ENCODE measurements at regions not wholly inside any gene's neighbourhood (a gene's known extent, or its start where the extent isn't known, plus 50 kb on each side); places are given as distances from the start of the nearest gene placed in this dataset.

GRCh38 chr6:113647143-113647889 is 209.8 kb upstream of the MARCKS start:
- no peak for DNase-seq (ENCODE audit: low spot score)
- H3K27ac ChIP-seq, result no peak overlapping the region
- TF ChIP-seq CTCF (IDR thresholded peaks at IDR 0.05), result no peak

GRCh38 chr6:113648698-113649097 is 208.4 kb upstream of the MARCKS start:
- H3K4me3 ChIP-seq, result peak overlapping the region; percentile 46
- DNase-seq (ENCODE audit: low spot score), result no peak
- no peak overlapping the region for H3K27ac ChIP-seq
- no peak for TF ChIP-seq CTCF (IDR thresholded peaks at IDR 0.05)

More at GRCh38 chr6:113647143-113647889, 209.8 kb upstream of the MARCKS start:
- no peak overlapping the region for H3K4me3 ChIP-seq

- Histone ChIP-seq H3K27ac (no peak overlapping the region), H3K4me3 (peak overlapping the region; percentile 46)
- DNase-seq (ENCODE audit: low spot score), result no peak
- no peak for TF ChIP-seq CTCF (IDR thresholded peaks at IDR 0.05)
These were observed 207.9 kb upstream of the MARCKS start for GRCh38 chr6:113649276-113649675.

- Histone ChIP-seq H3K4me3 (no peak overlapping the region), H3K27ac (no peak overlapping the region)
- DNase-seq (ENCODE audit: low spot score), result no peak
- no peak for TF ChIP-seq CTCF (IDR thresholded peaks at IDR 0.05)
These were observed 207.1 kb upstream of the MARCKS start for GRCh38 chr6:113649880-113650609.

- Histone ChIP-seq H3K27ac (no peak overlapping the region), H3K4me3 (no peak overlapping the region)
- DNase-seq (ENCODE audit: low spot score), result no peak
- TF ChIP-seq CTCF (IDR thresholded peaks at IDR 0.05), result no peak
These were observed 206.6 kb upstream of the MARCKS start for GRCh38 chr6:113650610-113650979.

GRCh38 chr6:113651120-113651519 is 206.0 kb upstream of the MARCKS start:
- TF ChIP-seq CTCF (IDR thresholded peaks at IDR 0.05), result no peak
- H3K4me3 ChIP-seq, result no peak overlapping the region
- no peak overlapping the region for H3K27ac ChIP-seq
- DNase-seq (ENCODE audit: low spot score), result no peak

- Histone ChIP-seq H3K27ac (no peak overlapping the region), H3K4me3 (no peak overlapping the region)
- DNase-seq (ENCODE audit: low spot score), result no peak
- TF ChIP-seq CTCF (IDR thresholded peaks at IDR 0.05), result no peak
These were observed 205.2 kb upstream of the MARCKS start for GRCh38 chr6:113651920-113652319.
